ENCODE measurements at regions not wholly inside any gene's neighbourhood (a gene's known extent, or its start where the extent isn't known, plus 50 kb on each side); places are given as distances from the start of the nearest gene placed in this dataset.

GRCh38 chr15:95902606-95903005 lies 427.9 kb upstream of the NR2F2 start:
- no peaks in the 10 kb centered on the region for H3K79me2 ChIP-seq (ENCODE audit: control insufficient read depth, insufficient read depth, low read length)
- H3K9ac ChIP-seq (ENCODE audit: control insufficient read depth, extremely low read depth, insufficient read depth, low read length) = no peak overlapping the region
- H3K4me1 ChIP-seq (ENCODE audit: control insufficient read depth, extremely low read depth, insufficient read depth, low read length) = no peaks in the 10 kb centered on the region
- dilution Hi-C loops (cut with MboI; ENCODE audit: extremely low pct_ligation_motif_present, low sequenced_read_pairs) = no loop called here
- no peaks in the 10 kb centered on the region for H3K27me3 ChIP-seq (ENCODE audit: control insufficient read depth, extremely low read depth, insufficient read depth, low read length)
- H4K20me1 ChIP-seq (ENCODE audit: control insufficient read depth, extremely low read depth, insufficient read depth, low read length) = no peaks in the 10 kb centered on the region
- no peak overlapping the region for H2AFZ ChIP-seq (ENCODE audit: control insufficient read depth, low read length)
- H3K9me3 ChIP-seq (ENCODE audit: control insufficient read depth, low read depth, low read length) = no peaks in the 10 kb centered on the region
- H3K27ac ChIP-seq (ENCODE audit: control insufficient read depth, insufficient read depth, low read length) = no peak overlapping the region
- no peak overlapping the region for H3K4me3 ChIP-seq (ENCODE audit: control insufficient read depth in 2 of 3, extremely low read depth in 1 of 3, insufficient read depth in 2 of 3, low read depth in 1 of 3, low read length in 3 of 3)
- H3K9me1 ChIP-seq (ENCODE audit: control insufficient read depth, extremely low read depth, insufficient read depth, low read length) = no peaks in the 10 kb centered on the region
- H3K36me3 ChIP-seq (ENCODE audit: control insufficient read depth in 2 of 2, extremely low read depth in 1 of 2, insufficient read depth in 2 of 2, low read length in 2 of 2) = no peaks in the 10 kb centered on the region
- no peak for TF ChIP-seq EZH2 (IDR thresholded peaks at IDR 0.05; ENCODE audit: low read length)
- no peak for TF ChIP-seq CTCF (optimal IDR thresholded peaks at IDR 0.05 in 1 of 3, IDR thresholded peaks at IDR 0.05 in 1 of 3, conservative IDR thresholded peaks at IDR 0.05 in 1 of 3; ENCODE audit: extremely low read depth in 1 of 3, insufficient read depth in 2 of 3, low read length in 3 of 3)
- FAIRE-seq (no peak), DNase-seq (ENCODE audit: low read depth, low spot score) (no peak)
- H3K4me2 ChIP-seq (ENCODE audit: control insufficient read depth, extremely low read depth, insufficient read depth, low read depth, low read length) = no peak overlapping the region

- H3K27me3 ChIP-seq (ENCODE audit: control insufficient read depth, extremely low read depth, insufficient read depth, low read length) = no peaks in the 10 kb centered on the region
- no peaks in the 10 kb centered on the region for H3K9me3 ChIP-seq (ENCODE audit: control insufficient read depth, low read depth, low read length)
- no peak overlapping the region for H2AFZ ChIP-seq (ENCODE audit: control insufficient read depth, low read length)
- no peaks in the 10 kb centered on the region for H4K20me1 ChIP-seq (ENCODE audit: control insufficient read depth, extremely low read depth, insufficient read depth, low read length)
- H3K9me1 ChIP-seq (ENCODE audit: control insufficient read depth, extremely low read depth, insufficient read depth, low read length) = no peaks in the 10 kb centered on the region
- no peaks in the 10 kb centered on the region for H3K4me1 ChIP-seq (ENCODE audit: control insufficient read depth, extremely low read depth, insufficient read depth, low read length)
- no peak for DNase-seq (ENCODE audit: low read depth, low spot score)
- no peaks in the 10 kb centered on the region for H3K36me3 ChIP-seq (ENCODE audit: control insufficient read depth in 2 of 2, extremely low read depth in 1 of 2, insufficient read depth in 2 of 2, low read length in 2 of 2)
- TF ChIP-seq EZH2 (IDR thresholded peaks at IDR 0.05; ENCODE audit: low read length) (no peak), CTCF (optimal IDR thresholded peaks at IDR 0.05 in 1 of 3, IDR thresholded peaks at IDR 0.05 in 1 of 3, conservative IDR thresholded peaks at IDR 0.05 in 1 of 3; ENCODE audit: extremely low read depth in 1 of 3, insufficient read depth in 2 of 3, low read length in 3 of 3) (no peak)
- H3K27ac ChIP-seq (ENCODE audit: control insufficient read depth, insufficient read depth, low read length) = no peak overlapping the region
- dilution Hi-C loops (cut with MboI; ENCODE audit: extremely low pct_ligation_motif_present, low sequenced_read_pairs) = no loop called here
- no peak for FAIRE-seq
- H3K79me2 ChIP-seq (ENCODE audit: control insufficient read depth, insufficient read depth, low read length) = no peaks in the 10 kb centered on the region
- H3K9ac ChIP-seq (ENCODE audit: control insufficient read depth, extremely low read depth, insufficient read depth, low read length) = no peak overlapping the region
- no peak overlapping the region for H3K4me2 ChIP-seq (ENCODE audit: control insufficient read depth, extremely low read depth, insufficient read depth, low read depth, low read length)
- no peak overlapping the region for H3K4me3 ChIP-seq (ENCODE audit: control insufficient read depth in 2 of 3, extremely low read depth in 1 of 3, insufficient read depth in 2 of 3, low read depth in 1 of 3, low read length in 3 of 3)
Observed at GRCh38 chr15:95903352-95903751, 427.1 kb upstream of the NR2F2 start.

All from keratinocyte (primary cell).